GM18909 (cell line): ENCODE measurements at regions not wholly inside any gene's neighbourhood (a gene's known extent, or its start where the extent isn't known, plus 50 kb on each side); places are given as distances from the start of the nearest gene placed in this dataset.
A peak's percentile ranks its signal among the peaks of the same experiment; 100 is the strongest.

ENCODE experiments used
- ATAC-seq: cut with Tn5 transposase; IDR thresholded peaks from one replicate; pipeline ENCODE4 v1.9.1; 2021; ENCODE audit warnings: mild to moderate bottlenecking; ENCODE audit not compliant: unreplicated experiment, poor library complexity

GRCh38 chr20:23156842-23157423 is 70.8 kb upstream of the CD93 start:
- ATAC-seq: no peak

GRCh38 chr20:23156170-23156841 is 70.2 kb upstream of the CD93 start:
- ATAC-seq: no peak

GRCh38 chr20:23155141-23155590 is 69.0 kb upstream of the CD93 start:
- ATAC-seq: no peak

GRCh38 chr20:23153696-23154341 is 67.7 kb upstream of the CD93 start:
- no peak for ATAC-seq

GRCh38 chr20:23152902-23153301 is 66.8 kb upstream of the CD93 start:
- no peak for ATAC-seq

GRCh38 chr20:23152308-23152892 is 66.3 kb upstream of the CD93 start:
- ATAC-seq: no peak

- no peak for ATAC-seq
Measured at GRCh38 chr20:23151885-23152284, 65.8 kb upstream of the CD93 start.

GRCh38 chr20:23151008-23151703 is 65.0 kb upstream of the CD93 start:
- ATAC-seq: no peak

GRCh38 chr20:23150304-23151007 is 64.3 kb upstream of the CD93 start:
- ATAC-seq: no peak

- ATAC-seq: no peak
Measured at GRCh38 chr20:23149623-23150279, 63.6 kb upstream of the CD93 start.

- ATAC-seq: no peak
Measured at GRCh38 chr20:23148731-23149570, 62.8 kb upstream of the CD93 start.

- peak; percentile 59 for ATAC-seq
Measured at GRCh38 chr20:23147964-23148730, 62.0 kb upstream of the CD93 start.

GRCh38 chr20:23147647-23147963 is 61.5 kb upstream of the CD93 start:
- no peak for ATAC-seq

GRCh38 chr20:23146857-23147637 is 60.9 kb upstream of the CD93 start:
- no peak for ATAC-seq

- ATAC-seq: no peak
Measured at GRCh38 chr20:23146181-23146580, 60.1 kb upstream of the CD93 start.

GRCh38 chr20:23145281-23145700 is 59.2 kb upstream of the CD93 start:
- ATAC-seq: no peak

- ATAC-seq: no peak
Measured at GRCh38 chr20:23144856-23145255, 58.7 kb upstream of the CD93 start.
